T-helper 1 cell (primary cell): ENCODE measurements at regions not wholly inside any gene's neighbourhood (a gene's known extent, or its start where the extent isn't known, plus 50 kb on each side); places are given as distances from the start of the nearest gene placed in this dataset.

ENCODE experiments used
- DNase-seq, 5 donors: peaks; one replicate each; pipeline ENCODE4 v3.0.0-alpha.2; 2012 to 2020

GRCh38 chr12:60935981-60936761 lies 1324.0 kb upstream of the USP15 start:
- no peak for DNase-seq

DNA sequence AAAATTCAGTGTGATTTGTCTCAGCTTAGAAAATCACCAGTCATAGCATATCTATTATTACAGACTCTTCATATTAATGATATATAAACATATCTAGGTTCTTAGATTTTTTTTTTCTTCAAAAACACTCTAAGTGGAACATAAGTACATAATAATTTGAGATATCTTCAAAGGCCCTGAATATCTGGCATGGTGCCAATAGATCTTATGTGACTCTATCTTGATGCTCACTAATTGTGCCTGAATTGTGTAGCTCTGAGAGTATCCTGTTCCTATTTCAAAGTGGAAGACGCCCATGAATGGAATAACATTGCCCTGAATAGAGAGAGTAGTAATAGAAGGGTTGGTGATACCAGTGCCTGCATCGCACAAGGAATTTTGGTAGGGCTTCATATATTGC lies 1312.7 kb upstream of the USP15 start:
- no peak for DNase-seq

GRCh38 chr12:60967128-60967527 lies 1293.1 kb upstream of the USP15 start:
- DNase-seq, result no peak

DNA sequence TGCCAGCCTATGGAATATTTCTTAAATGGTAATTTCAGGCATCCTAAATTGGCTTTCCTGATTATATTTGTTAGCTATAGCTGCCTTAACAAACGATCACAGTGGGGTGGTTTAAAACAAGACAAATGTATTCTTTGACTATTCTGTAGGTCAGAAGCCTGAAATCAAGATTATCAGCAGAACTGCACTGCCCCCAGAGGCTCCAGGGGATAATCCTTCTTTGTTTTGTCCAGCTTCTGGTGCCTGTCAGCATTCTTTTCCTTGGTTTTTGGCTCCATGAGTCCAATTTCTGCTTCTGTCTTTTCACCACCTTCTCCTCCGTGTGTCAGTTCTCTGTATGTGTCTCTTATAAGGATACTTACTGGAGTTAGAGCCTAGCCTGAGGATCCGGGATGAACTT lies 1282.2 kb upstream of the USP15 start:
- DNase-seq, result no peak

DNA sequence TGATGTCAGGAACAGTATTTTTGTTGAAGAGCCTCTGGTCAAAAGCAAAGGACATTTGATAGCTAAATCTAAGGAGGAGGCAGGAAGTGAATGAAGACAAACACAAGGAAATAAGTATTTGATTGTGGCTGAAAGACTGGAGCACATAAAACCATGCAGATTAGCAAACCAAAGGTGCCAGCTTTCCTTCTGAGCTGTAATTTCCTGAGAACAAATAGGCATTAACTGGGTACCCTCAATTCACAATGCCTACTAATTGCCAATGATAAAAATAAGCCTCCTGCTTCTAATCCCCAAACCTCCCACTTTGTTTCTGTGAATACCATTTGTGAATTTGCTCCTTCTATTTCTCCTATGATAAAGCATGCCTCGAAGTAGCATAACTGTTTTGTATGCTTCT lies 1279.6 kb upstream of the USP15 start:
- DNase-seq, result no peak

DNA sequence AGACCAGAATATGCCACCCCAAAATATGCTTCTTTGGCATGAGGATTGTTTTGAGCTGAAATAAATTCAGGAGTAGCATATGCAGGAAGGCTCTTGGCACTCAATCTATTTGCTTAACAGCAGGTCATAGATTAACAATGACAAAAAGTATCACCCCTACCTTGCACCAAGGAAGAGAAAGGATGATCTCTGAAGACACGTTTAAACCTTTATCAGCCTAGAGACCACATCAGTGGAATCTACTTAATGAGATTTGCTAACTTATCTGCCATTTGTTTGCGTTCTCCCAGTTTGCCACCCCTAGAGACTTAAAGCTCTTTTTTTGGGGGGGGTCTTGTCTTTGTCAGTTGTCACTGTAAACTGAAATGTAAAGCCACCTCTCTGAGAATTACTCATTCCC lies 1278.7 kb upstream of the USP15 start:
- no peak for DNase-seq

- DNase-seq, result no peak
Measured at GRCh38 chr12:60992087-60992486, 1268.1 kb upstream of the USP15 start.

DNA sequence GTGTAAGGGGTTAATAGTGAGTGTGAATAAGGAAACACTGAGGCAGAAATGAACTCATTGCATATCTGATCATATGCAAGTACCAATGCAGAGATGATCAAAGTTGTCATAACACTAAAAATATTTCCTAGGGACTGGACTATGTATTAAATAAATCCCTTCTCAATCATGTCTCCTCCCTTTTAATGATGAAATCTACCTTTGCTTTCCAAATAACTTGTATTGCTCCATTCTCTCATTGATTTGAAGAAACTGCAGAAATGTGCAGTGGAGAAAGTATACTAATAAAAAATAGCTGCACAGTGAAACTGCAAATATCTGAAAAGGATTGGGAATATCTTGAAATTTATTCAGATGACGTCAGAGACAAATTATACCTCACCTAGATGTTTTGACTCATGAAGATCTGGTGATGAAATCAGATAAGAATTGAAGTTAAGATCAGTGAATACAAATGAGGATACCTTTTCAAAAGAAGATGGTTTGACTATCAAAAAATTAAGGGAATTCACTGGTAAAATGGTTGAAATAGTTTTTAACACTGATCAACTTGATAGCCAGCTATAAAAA lies 1264.9 kb upstream of the USP15 start:
- DNase-seq, result no peak

DNA sequence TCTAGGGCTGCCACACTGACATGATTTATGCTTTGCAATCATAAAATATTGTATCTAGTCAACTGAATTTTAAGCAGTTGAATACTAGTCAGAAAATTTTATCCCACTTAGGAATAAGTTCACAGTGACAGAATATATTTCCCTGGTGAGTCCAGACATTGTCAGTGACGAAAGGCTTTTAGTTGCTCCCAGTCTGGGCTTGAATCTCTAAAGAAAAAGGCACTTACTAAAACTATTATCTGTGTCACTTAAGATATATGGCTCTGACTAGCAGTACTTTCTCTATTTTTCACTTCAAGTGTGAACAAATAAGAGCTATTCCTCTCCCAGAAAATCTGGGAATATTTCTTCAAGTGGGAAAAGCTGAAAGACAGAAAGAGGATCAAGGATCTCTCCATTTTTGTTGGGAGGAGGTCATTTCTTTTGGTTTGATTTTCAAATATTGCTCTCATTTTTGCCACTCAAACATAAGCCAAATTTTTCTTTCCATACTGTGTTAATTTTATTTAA lies 1262.3 kb upstream of the USP15 start:
- no peak for DNase-seq

- no peak for DNase-seq
Measured at GRCh38 chr12:61009192-61009591, 1251.0 kb upstream of the USP15 start.

DNA sequence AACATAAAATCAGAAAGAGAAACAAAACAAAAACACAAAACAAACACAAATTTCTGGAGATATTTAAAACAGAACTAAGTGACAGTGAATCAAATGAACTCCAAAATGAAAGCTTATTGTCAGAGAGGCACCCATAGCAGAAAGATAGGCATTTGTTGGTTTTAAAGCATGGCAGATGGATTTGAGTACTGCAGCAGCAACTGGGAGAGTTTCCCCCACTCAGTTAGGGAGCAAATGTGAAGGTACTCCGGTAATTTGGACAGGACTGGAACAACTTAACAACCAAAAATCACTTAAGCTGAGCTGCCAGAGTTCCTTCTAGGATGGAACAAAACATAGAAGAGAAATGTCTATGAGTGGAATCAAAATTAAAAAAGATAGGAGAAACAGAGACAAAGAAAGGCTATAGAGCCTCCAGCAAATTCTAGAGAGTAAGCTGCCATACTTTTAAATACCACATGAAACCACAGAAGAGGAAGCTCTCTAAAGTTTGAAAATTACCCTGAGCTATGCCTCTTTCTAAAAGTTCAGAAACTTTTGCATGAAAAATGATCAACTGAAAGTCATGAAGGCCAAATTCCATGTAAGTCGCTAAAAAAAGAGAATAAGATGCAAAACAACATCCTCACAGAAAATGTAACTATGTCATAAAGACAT lies 1248.3 kb upstream of the USP15 start:
- DNase-seq, result no peak

DNA sequence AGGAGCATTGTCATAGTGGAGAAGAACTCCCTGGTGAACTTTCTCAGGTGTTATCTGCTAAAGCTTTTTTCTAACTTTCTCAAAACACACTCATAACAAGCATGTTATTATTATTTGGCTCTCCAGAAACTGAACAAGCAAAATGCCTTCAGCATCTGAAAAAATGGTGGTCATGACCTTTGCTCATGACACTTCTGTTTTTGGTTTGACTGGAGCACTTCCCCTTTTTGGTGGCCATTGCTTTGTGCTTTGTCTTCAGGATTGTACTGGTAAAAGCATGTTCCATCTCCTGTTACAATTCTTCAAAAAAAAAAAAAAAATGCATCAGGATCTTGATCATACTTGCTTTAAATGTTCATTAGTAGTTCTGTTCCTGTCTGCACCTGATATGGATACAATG lies 1241.6 kb upstream of the USP15 start:
- DNase-seq, result no peak

GRCh38 chr12:61023231-61023630 lies 1237.0 kb upstream of the USP15 start:
- DNase-seq, result no peak

DNA sequence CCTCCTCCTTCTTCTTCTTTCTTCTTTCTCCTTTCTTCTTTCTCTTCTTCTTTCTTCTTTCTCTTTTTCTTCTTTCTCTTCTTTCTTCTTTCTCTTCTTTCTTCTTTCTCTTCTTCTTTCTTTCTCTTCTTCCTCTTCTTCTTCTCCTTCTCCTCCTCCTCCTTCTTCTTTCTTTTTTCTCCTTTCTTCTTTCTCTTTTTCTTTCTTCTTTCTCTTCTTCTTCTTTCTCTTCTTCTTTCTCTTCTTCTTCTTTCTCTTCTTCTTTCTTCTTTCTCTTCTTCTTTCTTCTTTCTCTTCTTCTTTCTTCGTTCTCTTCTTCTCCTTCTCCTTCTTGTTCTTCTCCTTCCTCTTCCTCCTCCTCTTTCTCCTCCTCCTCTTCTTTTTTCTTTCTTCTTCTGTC lies 1230.7 kb upstream of the USP15 start:
- no peak for DNase-seq

DNA sequence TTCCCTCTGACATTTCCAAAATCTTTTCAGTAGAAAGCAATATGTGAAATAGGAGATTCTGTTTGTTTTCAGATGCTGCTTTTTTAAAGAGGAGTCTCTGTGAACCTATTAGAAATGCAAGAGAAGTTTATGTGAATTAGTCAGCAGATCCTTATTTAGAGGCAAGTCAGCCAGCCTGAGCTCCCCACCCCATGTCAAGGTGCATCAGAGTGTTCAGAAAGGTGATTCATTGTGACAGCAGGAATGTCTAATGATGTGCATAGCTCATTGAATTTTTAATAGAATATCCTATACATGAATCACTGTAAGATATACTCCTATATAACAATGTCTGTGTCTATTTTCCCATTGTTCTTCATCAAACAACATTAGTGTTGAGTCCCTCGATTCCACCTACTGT lies 1222.4 kb upstream of the USP15 start:
- no peak for DNase-seq

DNA sequence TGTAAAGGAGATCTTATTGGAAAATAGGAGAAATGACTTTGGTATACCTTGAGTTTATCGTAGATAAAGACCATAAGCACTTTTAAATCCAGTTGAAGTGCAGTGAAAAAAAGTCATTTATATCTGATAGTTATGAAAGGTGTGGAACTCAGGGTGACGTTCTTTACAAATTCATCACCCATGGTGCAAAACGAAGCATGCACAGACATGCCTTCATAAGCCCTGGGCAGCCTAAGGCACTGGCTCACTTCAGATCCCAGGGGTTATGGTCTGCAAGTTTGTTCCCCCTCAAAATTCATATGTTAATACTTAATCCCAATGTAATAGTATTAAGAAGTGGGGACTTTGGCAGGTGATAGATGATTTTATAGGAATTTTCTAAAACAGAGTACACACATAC lies 1216.4 kb upstream of the USP15 start:
- no peak for DNase-seq

GRCh38 chr12:61044766-61045165 lies 1215.4 kb upstream of the USP15 start:
- no peak for DNase-seq

DNA sequence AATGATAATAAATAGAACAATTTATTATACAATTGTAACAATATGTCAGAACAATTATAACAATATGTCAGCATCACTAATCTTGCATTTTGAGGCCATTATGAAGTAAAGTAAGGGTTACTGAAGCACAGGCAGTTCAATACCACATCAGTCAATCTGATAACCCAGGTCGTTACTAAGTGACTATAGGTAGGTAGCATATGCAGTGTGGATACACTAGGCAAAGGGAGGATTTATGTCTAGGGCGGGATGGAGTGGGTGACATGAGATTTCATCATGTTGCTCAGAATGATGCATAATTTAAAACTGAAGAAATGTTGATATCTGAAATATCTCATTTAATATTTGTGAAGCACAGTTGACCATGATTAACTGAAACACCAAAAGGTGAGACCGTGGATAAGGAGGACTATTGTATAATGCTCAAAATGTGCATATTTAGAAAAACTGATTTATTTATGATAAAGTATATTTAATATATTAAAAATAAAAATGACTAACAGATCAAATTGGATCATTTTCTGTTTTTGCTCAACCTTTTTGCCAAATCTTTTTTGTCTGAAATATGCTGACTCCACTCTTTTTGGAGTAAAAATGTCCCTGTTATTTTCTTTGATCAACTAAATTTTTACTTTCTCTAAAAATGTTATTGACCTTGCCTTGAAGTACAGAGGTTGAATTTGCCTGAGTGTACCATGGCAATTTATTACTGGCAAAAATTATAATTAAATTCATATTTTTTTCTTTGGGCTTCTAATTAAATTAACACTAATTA lies 1189.4 kb upstream of the USP15 start:
- DNase-seq, result no peak

DNA sequence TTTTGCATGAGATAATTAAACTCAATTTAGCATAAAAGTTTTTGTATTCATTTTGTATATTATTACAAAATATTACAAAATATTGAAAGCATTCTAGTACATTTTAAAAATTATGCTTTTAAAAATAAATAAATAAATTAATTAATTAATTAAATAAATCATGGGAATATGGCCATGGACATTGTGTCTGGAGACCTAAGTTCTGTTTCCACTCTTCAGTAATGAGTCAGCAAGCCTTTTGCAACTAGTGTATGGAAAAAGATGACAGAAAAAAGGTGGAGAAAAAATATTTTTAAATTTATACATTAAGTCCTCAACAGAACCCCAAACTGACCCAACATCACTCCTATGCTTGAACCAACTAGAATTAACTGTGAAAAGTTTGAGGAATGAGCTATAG lies 1187.5 kb upstream of the USP15 start:
- DNase-seq, result no peak

- DNase-seq, result no peak
Measured at GRCh38 chr12:61095111-61095510, 1165.1 kb upstream of the USP15 start.

DNA sequence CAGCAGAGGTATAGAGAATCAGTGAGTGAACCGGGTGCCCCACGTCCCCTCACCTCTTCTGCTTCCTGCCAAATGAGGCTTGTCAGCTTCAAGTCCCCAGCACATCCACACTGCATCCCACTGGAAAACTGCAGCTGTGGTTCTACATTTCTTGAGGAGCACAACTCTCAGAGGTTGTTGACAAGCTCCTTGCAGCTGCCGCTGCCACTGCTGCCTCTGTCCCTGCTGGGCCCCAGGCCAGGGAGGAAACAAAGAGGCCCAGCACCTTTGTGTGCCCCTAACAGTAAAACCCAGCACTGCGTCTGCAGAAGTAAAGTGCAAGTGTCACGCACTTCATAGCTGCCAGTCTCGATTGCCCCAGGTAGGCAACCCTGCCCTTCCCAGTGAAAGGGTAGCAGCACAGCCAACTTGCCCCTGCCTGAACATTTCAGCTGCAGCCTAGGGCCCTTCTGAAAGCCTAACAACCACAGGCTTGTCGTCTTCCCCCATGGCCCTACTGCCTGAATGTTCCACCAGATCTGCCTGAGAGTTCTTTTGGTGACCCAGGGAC lies 1162.1 kb upstream of the USP15 start:
- DNase-seq, result no peak

- DNase-seq, result no peak
Measured at GRCh38 chr12:61107118-61107517, 1153.1 kb upstream of the USP15 start.

DNA sequence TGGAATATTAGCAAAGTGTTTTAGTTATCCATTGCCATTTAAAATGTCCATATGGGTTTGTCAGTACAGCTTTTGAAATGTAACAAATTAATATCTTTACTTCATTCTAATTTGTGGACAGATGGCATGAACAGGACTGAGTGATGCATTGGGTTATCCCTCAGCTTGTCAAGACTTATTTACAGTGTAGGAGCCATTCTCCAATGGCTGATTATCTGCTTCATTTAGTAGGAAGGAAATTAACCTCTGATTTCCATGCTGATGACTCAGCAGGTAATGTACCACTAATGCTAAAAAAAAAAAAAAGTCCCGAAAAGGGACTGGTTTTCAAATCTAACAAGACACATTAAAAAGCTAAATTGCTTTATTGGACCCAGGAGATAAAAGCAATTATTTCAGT lies 1149.0 kb upstream of the USP15 start:
- no peak for DNase-seq
